Ascending aorta (tissue), 2 donors: ENCODE measurements at regions not wholly inside any gene's neighbourhood (a gene's known extent, or its start where the extent isn't known, plus 50 kb on each side); places are given as distances from the start of the nearest gene placed in this dataset.
A peak's percentile ranks its signal among the peaks of the same experiment; 100 is the strongest.

Source experiments
- DNase-seq, 2 donors: peaks; one replicate each; pipeline ENCODE4 v3.0.0-alpha.2; 2019; ENCODE audit warnings: low spot score in 2 of 2
- H3K27ac ChIP-seq, 2 donors: fragments of 200-600 bp; sonication (generic); one replicate each; pipeline ENCODE4 v1.5.1; 2016 to 2017; ENCODE audit warnings: mild to moderate bottlenecking in 1 of 2
- H3K27me3 ChIP-seq: fragments of 200-600 bp; sonication (generic); one replicate; pipeline ENCODE4 v1.5.1; 2017
- H3K36me3 ChIP-seq, 2 donors: fragments of 200-600 bp; sonication (generic); one replicate each; pipeline ENCODE4 v1.5.1; 2016
- H3K4me1 ChIP-seq, 2 donors: fragments of 200-600 bp; sonication (generic); one replicate each; pipeline ENCODE4 v1.5.1; 2016 to 2017; ENCODE audit warnings: mild to moderate bottlenecking in 1 of 2
- H3K4me3 ChIP-seq, 2 donors: fragments of 200-600 bp; sonication (generic); one replicate each; pipeline ENCODE4 v1.5.1; 2016 to 2017; ENCODE audit warnings: mild to moderate bottlenecking in 1 of 2
- H3K9me3 ChIP-seq, 2 donors: fragments of 200-600 bp; sonication (generic); one replicate each; pipeline ENCODE4 v1.5.1; 2016
- CTCF ChIP-seq, 3 experiments: fragments of 200-600 bp in 2 of 3; fragments of 450-650 bp in 1 of 3; sonication (generic) in 2 of 3; IDR thresholded peaks; one replicate each; pipeline ENCODE4 v1.5.1; 2016 to 2019; ENCODE audit warnings: antibody characterized with exemption in 3 of 3, mild to moderate bottlenecking in 1 of 3, moderate library complexity in 1 of 3
- intact Hi-C: fragments of 100-400 bp; cut with DNase I; formaldehyde crosslinking; loops from one replicate; pipeline ENCODE4 v1.15.1; 2023

- Histone ChIP-seq H3K4me1 (peaks cover 13 to 38% of the 10 kb centered on the region in 2 donors), H3K36me3 (no peaks in the 10 kb centered on the region), H3K4me3 (no peak overlapping the region), H3K27ac (peak overlapping the region; percentile 39 to 71), H3K27me3 (no peaks in the 10 kb centered on the region), H3K9me3 (no peaks in the 10 kb centered on the region)
- DNase-seq, result no peak
- TF ChIP-seq CTCF (IDR thresholded peaks at IDR 0.05), result no peak
- intact Hi-C loops, result loop anchor here (5.0 to 10.0 kb wide), 5 partner anchors 151 to 1741 kb away; partner anchors contain the start of gene CITED2
Measured at GRCh38 chr6:140985679-140986275, 1146.9 kb upstream of the GJE1 start.

GRCh38 chr6:140980265-140980887, 1152.3 kb upstream of the GJE1 start:
- Histone ChIP-seq H3K4me3 (peak overlapping the region; percentile 13 to 29), H3K27ac (peak overlapping the region; percentile 76 to 79)
- intact Hi-C loops, result loop anchor here (10.0 kb wide), 4 partner anchors 146 to 1736 kb away; partner anchors contain the start of gene CITED2

GRCh38 chr6:140979642-140980091, 1153.1 kb upstream of the GJE1 start:
- peak overlapping the region; percentile 76 to 79 for H3K27ac ChIP-seq
- peak; percentile 9 to 87 for DNase-seq
- peaks cover 4 to 24% of the 10 kb centered on the region in 2 donors for H3K4me1 ChIP-seq
- no peaks in the 10 kb centered on the region for H3K9me3 ChIP-seq
- intact Hi-C loops, result loop anchor here (10.0 kb wide), 4 partner anchors 145 to 1735 kb away; partner anchors contain the start of gene CITED2
- H3K36me3 ChIP-seq, result no peaks in the 10 kb centered on the region
- no peak for TF ChIP-seq CTCF (IDR thresholded peaks at IDR 0.05)
- H3K27me3 ChIP-seq, result no peaks in the 10 kb centered on the region
- peak overlapping the region; percentile 13 to 29 for H3K4me3 ChIP-seq

More at GRCh38 chr6:140980265-140980887, 1152.3 kb upstream of the GJE1 start:
- DNase-seq, result no peak
- Histone ChIP-seq H3K27me3 (no peaks in the 10 kb centered on the region), H3K9me3 (no peaks in the 10 kb centered on the region), H3K4me1 (peaks cover 4 to 28% of the 10 kb centered on the region in 2 donors), H3K36me3 (no peaks in the 10 kb centered on the region)
- no peak for TF ChIP-seq CTCF (IDR thresholded peaks at IDR 0.05)

- no peaks in the 10 kb centered on the region for H3K27me3 ChIP-seq
- no peak overlapping the region for H3K27ac ChIP-seq
- H3K36me3 ChIP-seq, result no peaks in the 10 kb centered on the region
- H3K4me1 ChIP-seq, result peaks cover 4 to 24% of the 10 kb centered on the region in 2 donors
- H3K4me3 ChIP-seq, result no peak overlapping the region
- no peak for TF ChIP-seq CTCF (IDR thresholded peaks at IDR 0.05)
- intact Hi-C loops, result no loop called here
- DNase-seq, result no peak
- H3K9me3 ChIP-seq, result peaks cover 0 to 2% of the 10 kb centered on the region in 2 donors
Measured at GRCh38 chr6:140977403-140977802, 1155.3 kb upstream of the GJE1 start.

GRCh38 chr6:140976806-140977205, 1155.9 kb upstream of the GJE1 start:
- intact Hi-C loops, result no loop called here
- Histone ChIP-seq H3K4me1 (peaks cover 4 to 24% of the 10 kb centered on the region in 2 donors), H3K4me3 (no peak overlapping the region), H3K9me3 (peaks cover 0 to 8% of the 10 kb centered on the region in 2 donors), H3K27ac (no peak overlapping the region), H3K36me3 (no peaks in the 10 kb centered on the region), H3K27me3 (no peaks in the 10 kb centered on the region)
- TF ChIP-seq CTCF (IDR thresholded peaks at IDR 0.05), result no peak
- no peak for DNase-seq
